GM12878 (cell line): ENCODE measurements at regions not wholly inside any gene's neighbourhood (a gene's known extent, or its start where the extent isn't known, plus 50 kb on each side); places are given as distances from the start of the nearest gene placed in this dataset.

Experiments used
- ATAC-seq: fragments of 200-7000 bp; cut with Tn5 transposase; 3 replicates; pipeline ENCODE4 v1.9.1; 2020; ENCODE audit warnings: mild to moderate bottlenecking, moderate library complexity
- BruUV-seq: library from RNA; stranded (reverse); fragments of 400-500 nt; replicated peaks from 2 replicates; lab custom pipeline; 2021; lab: Mats Ljungman, UMichigan
- CTCF ChIA-PET: fragments of 300-600 bp; sonication (Branson Sonifier 250); formaldehyde crosslinking; extraction: SDS; loops from one replicate; lab custom pipeline; 2021; ENCODE audit warnings: inconsistent platforms; lab: Yijun Ruan, JAX
- POLR2A ChIA-PET: fragments of 350-600 bp; formaldehyde crosslinking; extraction: SDS; loops from one replicate; lab custom pipeline; 2021; ENCODE audit warnings: inconsistent platforms; lab: Charles Lee
- RAD21 ChIA-PET: fragments of 300-600 bp; sonication (Branson Sonifier 250); formaldehyde crosslinking; loops from one replicate; lab custom pipeline; 2023; ENCODE audit warnings: antibody characterized with exemption; ENCODE audit not compliant: unreplicated experiment; lab: Charles Lee
- SMC1A ChIA-PET: fragments of 300-600 bp; sonication (Branson Sonifier 250); formaldehyde crosslinking; loops from one replicate; lab custom pipeline; 2023; ENCODE audit not compliant: unreplicated experiment, uncharacterized antibody; lab: Charles Lee
- DNase-seq: peaks from one replicate; pipeline ENCODE4 v3.0.0-alpha.2; 2011; ENCODE audit warnings: low read depth, low spot score
- FAIRE-seq: peaks from 3 replicates; lab custom pipeline; 2011; peaks lifted over from hg19 to GRCh38; lab: Jason Lieb, UNC
- H2AFZ ChIP-seq: 2 replicates; pipeline ENCODE4 v1.6.0; 2011; ENCODE audit warnings: low read depth, low read length, control low read depth; ENCODE audit not compliant: control insufficient read depth
- H3K27ac ChIP-seq: 2 replicates; pipeline ENCODE4 v1.5.1; 2011; ENCODE audit warnings: control low read depth; ENCODE audit not compliant: control insufficient read depth, insufficient read depth
- H3K27me3 ChIP-seq, 2 experiments: replicated peaks in 1 of 2; 2 replicates each; pipeline versions ENCODE4 v1.6.0 to v1.6.1; 2011; ENCODE audit warnings: low read length in 1 of 2; ENCODE audit not compliant: control insufficient read depth in 2 of 2, insufficient read depth in 2 of 2
- H3K36me3 ChIP-seq, 2 experiments: 2 replicates each; pipeline ENCODE4 v1.5.1; 2011; ENCODE audit warnings: low read length in 1 of 2; ENCODE audit not compliant: control insufficient read depth in 2 of 2, insufficient read depth in 2 of 2
- H3K4me1 ChIP-seq: 2 replicates; pipeline ENCODE4 v1.6.1; 2011; ENCODE audit warnings: mild to moderate bottlenecking, low read length, moderate library complexity, mixed read lengths; ENCODE audit not compliant: control insufficient read depth, insufficient read depth
- H3K4me2 ChIP-seq: 2 replicates; pipeline ENCODE4 v1.6.0; 2011; ENCODE audit warnings: control low read depth; ENCODE audit not compliant: control insufficient read depth, insufficient read depth
- H3K4me3 ChIP-seq: fragments of 200-600 bp; sonication (generic); 2 replicates; pipeline ENCODE4 v1.5.1; 2016
- H3K79me2 ChIP-seq: 2 replicates; pipeline ENCODE4 v1.6.0; 2011; ENCODE audit warnings: low read length; ENCODE audit not compliant: control insufficient read depth, insufficient read depth
- H3K9ac ChIP-seq: 2 replicates; pipeline ENCODE4 v1.8.0; 2011; ENCODE audit warnings: low read length, control low read depth, mixed read lengths; ENCODE audit not compliant: control insufficient read depth, insufficient read depth
- H3K9me3 ChIP-seq: replicated peaks from 3 replicates; pipeline ENCODE4 v1.5.1; 2011; ENCODE audit warnings: mild to moderate bottlenecking, low read length; ENCODE audit not compliant: control insufficient read depth, insufficient read depth
- H4K20me1 ChIP-seq: 2 replicates; pipeline ENCODE4 v1.6.0; 2011; ENCODE audit not compliant: control insufficient read depth, insufficient read depth
- ATF7 ChIP-seq: fragments of 450-650 bp; IDR thresholded peaks from 2 replicates; pipeline ENCODE4 v1.6.1; 2016; ENCODE audit warnings: low read depth, mild to moderate bottlenecking
- CBX3 ChIP-seq: fragments of 200-600 bp; sonication (generic); IDR thresholded peaks from 2 replicates; pipeline ENCODE4 v1.6.1; 2016; ENCODE audit warnings: low read depth, borderline replicate concordance
- CHD4 ChIP-seq: fragments of 200-600 bp; sonication (generic); IDR thresholded peaks from 2 replicates; pipeline ENCODE4 v1.6.1; 2016; ENCODE audit warnings: mild to moderate bottlenecking
- JUNB ChIP-seq: IDR thresholded peaks from 2 replicates; pipeline ENCODE4 v1.6.1; 2016; ENCODE audit warnings: antibody characterized with exemption, mild to moderate bottlenecking
- MTA2 ChIP-seq: fragments of 450-650 bp; IDR thresholded peaks from 2 replicates; pipeline ENCODE4 v1.6.1; 2016; ENCODE audit warnings: low read depth, mild to moderate bottlenecking, moderate library complexity
- PBX3 ChIP-seq: IDR thresholded peaks from 2 replicates; pipeline ENCODE4 v1.6.1; 2011; ENCODE audit warnings: mild to moderate bottlenecking, low read depth, low read length, moderate library complexity; ENCODE audit not compliant: insufficient replicate concordance
- SIN3A ChIP-seq: IDR thresholded peaks from 2 replicates; pipeline ENCODE4 v1.6.1; 2012; ENCODE audit warnings: low read depth, low read length, improper control_type of control experiment
- in situ Hi-C: fragments of 300-500 bp; cut with MboI; formaldehyde crosslinking; loops from 9 replicates; pipeline ENCODE4 v1.14.3; 2018; ENCODE audit warnings: mixed read lengths
- intact Hi-C: fragments of 100-400 bp; cut with micrococcal nuclease; formaldehyde crosslinking; loops from one replicate; pipeline ENCODE4 v1.14.2; 2022; ENCODE audit not compliant: unreplicated experiment

- TF ChIP-seq MTA2 = no peak
These were observed 169.7 kb upstream of the IRX6 start (continued) for GRCh38 chr16:55154262-55154661.

GRCh38 chr16:55154956-55155355 is 169.0 kb upstream of the IRX6 start:
- ChIA-PET CTCF (interaction anchor here (1.2 to 1.3 kb wide), 2 partner anchors 102 to 120 kb away, joined by 3 to 4 read pairs; no protein-coding TSS in a partner anchor), POLR2A (no interaction called here), SMC1A (no interaction called here), RAD21 (no interaction called here)
- no peak overlapping the region for H3K4me2 ChIP-seq
- H3K27ac ChIP-seq = no peak overlapping the region
- H2AFZ ChIP-seq = no peak overlapping the region
- no peaks in the 10 kb centered on the region for H3K27me3 ChIP-seq
- no peak overlapping the region for H3K9ac ChIP-seq
- H3K4me1 ChIP-seq = no peaks in the 10 kb centered on the region
- H3K4me3 ChIP-seq = no peak overlapping the region
- no TSS peak for BruUV-seq
- no peak for DNase-seq
- intact Hi-C loops (no loop called here), in situ Hi-C loops (no loop called here)
- no peaks in the 10 kb centered on the region for H3K36me3 ChIP-seq
- no peaks in the 10 kb centered on the region for H3K9me3 ChIP-seq
- no peak for ATAC-seq
- TF ChIP-seq SIN3A (no peak), CHD4 (no peak), JUNB (no peak), PBX3 (no peak), ATF7 (no peak), CBX3 (no peak)
- H3K79me2 ChIP-seq = no peaks in the 10 kb centered on the region
- no peaks in the 10 kb centered on the region for H4K20me1 ChIP-seq
- no peak for FAIRE-seq
